ENCODE measurements at regions not wholly inside any gene's neighbourhood (a gene's known extent, or its start where the extent isn't known, plus 50 kb on each side); places are given as distances from the start of the nearest gene placed in this dataset.

DNA sequence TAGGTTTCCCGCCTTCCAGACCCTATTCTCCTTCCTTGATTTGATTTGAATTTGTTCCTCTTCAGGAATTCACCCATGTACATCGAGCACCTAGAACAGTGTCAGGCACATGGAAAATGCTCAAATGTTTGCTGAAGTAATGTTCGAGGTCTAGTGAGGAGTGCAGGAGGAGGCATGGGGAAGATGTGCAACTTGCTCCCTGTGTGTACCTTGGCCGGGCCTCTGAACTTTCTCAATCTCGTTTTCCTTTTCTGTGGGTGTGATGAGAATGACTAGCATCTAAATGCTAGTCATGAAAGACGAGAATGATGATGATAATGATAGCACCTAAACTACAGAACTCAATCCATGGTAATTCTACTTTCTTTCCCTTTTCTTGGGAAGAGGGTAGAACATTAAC is 279.1 kb upstream of the PLET1 start:
- Histone ChIP-seq H3K4me3 (ENCODE audit: low read depth in 1 of 3, low read length in 3 of 3) (no peak overlapping the region), H3K4me1 (ENCODE audit: control insufficient read depth in 4 of 4, insufficient read depth in 4 of 4, low read length in 3 of 4) (no peaks in the 10 kb centered on the region), H3K9ac (ENCODE audit: low read depth in 1 of 2, low read length in 2 of 2) (no peak overlapping the region), H3K9me3 (ENCODE audit: control insufficient read depth in 4 of 4, low read length in 3 of 4) (no peaks in the 10 kb centered on the region), H3K27me3 (ENCODE audit: control insufficient read depth in 4 of 4, insufficient read depth in 4 of 4, low read length in 3 of 4) (no peaks in the 10 kb centered on the region), H3K36me3 (ENCODE audit: control insufficient read depth in 4 of 4, insufficient read depth in 3 of 4, low read depth in 1 of 4, low read length in 3 of 4) (no peaks in the 10 kb centered on the region), H3K27ac (ENCODE audit: low read depth in 1 of 2, low read length in 2 of 2) (no peak overlapping the region)
- TF ChIP-seq, protein P1, sequence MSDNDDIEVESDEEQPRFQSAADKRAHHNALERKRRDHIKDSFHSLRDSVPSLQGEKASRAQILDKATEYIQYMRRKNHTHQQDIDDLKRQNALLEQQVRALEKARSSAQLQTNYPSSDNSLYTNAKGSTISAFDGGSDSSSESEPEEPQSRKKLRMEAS (IDR thresholded peaks at IDR 0.05): no peak
- TF ChIP-seq RAD21 (IDR thresholded peaks at IDR 0.05) (no peak), RXRA (IDR thresholded peaks at IDR 0.05) (no peak), YY1 (IDR thresholded peaks at IDR 0.05) (no peak), TAF1 (conservative IDR thresholded peaks at IDR 0.05) (no peak), HNF4G (IDR thresholded peaks at IDR 0.05) (no peak), HNF4A (conservative IDR thresholded peaks at IDR 0.05) (no peak), FOXA1 (IDR thresholded peaks at IDR 0.05) (no peak)
- TF ChIP-seq, protein P2, sequence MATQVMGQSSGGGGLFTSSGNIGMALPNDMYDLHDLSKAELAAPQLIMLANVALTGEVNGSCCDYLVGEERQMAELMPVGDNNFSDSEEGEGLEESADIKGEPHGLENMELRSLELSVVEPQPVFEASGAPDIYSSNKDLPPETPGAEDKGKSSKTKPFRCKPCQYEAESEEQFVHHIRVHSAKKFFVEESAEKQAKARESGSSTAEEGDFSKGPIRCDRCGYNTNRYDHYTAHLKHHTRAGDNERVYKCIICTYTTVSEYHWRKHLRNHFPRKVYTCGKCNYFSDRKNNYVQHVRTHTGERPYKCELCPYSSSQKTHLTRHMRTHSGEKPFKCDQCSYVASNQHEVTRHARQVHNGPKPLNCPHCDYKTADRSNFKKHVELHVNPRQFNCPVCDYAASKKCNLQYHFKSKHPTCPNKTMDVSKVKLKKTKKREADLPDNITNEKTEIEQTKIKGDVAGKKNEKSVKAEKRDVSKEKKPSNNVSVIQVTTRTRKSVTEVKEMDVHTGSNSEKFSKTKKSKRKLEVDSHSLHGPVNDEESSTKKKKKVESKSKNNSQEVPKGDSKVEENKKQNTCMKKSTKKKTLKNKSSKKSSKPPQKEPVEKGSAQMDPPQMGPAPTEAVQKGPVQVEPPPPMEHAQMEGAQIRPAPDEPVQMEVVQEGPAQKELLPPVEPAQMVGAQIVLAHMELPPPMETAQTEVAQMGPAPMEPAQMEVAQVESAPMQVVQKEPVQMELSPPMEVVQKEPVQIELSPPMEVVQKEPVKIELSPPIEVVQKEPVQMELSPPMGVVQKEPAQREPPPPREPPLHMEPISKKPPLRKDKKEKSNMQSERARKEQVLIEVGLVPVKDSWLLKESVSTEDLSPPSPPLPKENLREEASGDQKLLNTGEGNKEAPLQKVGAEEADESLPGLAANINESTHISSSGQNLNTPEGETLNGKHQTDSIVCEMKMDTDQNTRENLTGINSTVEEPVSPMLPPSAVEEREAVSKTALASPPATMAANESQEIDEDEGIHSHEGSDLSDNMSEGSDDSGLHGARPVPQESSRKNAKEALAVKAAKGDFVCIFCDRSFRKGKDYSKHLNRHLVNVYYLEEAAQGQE (IDR thresholded peaks at IDR 0.05): no peak
- TF ChIP-seq, protein P3, sequence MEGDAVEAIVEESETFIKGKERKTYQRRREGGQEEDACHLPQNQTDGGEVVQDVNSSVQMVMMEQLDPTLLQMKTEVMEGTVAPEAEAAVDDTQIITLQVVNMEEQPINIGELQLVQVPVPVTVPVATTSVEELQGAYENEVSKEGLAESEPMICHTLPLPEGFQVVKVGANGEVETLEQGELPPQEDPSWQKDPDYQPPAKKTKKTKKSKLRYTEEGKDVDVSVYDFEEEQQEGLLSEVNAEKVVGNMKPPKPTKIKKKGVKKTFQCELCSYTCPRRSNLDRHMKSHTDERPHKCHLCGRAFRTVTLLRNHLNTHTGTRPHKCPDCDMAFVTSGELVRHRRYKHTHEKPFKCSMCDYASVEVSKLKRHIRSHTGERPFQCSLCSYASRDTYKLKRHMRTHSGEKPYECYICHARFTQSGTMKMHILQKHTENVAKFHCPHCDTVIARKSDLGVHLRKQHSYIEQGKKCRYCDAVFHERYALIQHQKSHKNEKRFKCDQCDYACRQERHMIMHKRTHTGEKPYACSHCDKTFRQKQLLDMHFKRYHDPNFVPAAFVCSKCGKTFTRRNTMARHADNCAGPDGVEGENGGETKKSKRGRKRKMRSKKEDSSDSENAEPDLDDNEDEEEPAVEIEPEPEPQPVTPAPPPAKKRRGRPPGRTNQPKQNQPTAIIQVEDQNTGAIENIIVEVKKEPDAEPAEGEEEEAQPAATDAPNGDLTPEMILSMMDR (IDR thresholded peaks at IDR 0.05; ENCODE audit: low read depth, low read length, missing input control): no peak
- TF ChIP-seq, protein P4, sequence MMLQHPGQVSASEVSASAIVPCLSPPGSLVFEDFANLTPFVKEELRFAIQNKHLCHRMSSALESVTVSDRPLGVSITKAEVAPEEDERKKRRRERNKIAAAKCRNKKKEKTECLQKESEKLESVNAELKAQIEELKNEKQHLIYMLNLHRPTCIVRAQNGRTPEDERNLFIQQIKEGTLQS (IDR thresholded peaks at IDR 0.05): no peak
- no peak for DNase-seq (ENCODE audit: low spot score)
- 75% methylated on average over 6 of the region's 6 CpGs for WGBS

DNA sequence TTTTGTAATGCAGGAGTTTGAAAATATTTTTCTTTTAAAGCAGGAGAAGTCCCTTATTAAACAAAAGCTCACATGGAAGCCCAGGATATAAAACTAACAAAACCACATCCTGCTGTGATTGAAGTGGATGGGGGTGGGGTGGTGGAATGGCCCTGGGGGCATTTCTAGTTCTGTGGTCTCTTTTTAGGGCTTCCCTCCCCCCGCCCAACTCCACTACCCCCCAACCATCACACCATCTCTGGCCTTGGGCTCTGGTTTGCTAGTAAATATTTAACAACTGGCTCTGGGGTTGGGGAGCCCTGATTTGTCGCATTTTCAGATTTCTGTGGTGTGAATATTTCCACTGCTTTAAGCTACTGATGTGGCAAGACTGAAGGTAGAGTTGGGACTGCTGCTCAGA is 279.6 kb upstream of the PLET1 start:
- Histone ChIP-seq H3K27ac (ENCODE audit: low read depth in 1 of 2, low read length in 2 of 2) (no peak overlapping the region), H3K4me3 (ENCODE audit: low read depth in 1 of 3, low read length in 3 of 3) (no peak overlapping the region), H3K27me3 (ENCODE audit: control insufficient read depth in 4 of 4, insufficient read depth in 4 of 4, low read length in 3 of 4) (no peaks in the 10 kb centered on the region), H3K9ac (ENCODE audit: low read depth in 1 of 2, low read length in 2 of 2) (no peak overlapping the region), H3K4me1 (ENCODE audit: control insufficient read depth in 4 of 4, insufficient read depth in 4 of 4, low read length in 3 of 4) (no peaks in the 10 kb centered on the region), H3K36me3 (ENCODE audit: control insufficient read depth in 4 of 4, insufficient read depth in 3 of 4, low read depth in 1 of 4, low read length in 3 of 4) (no peaks in the 10 kb centered on the region), H3K9me3 (ENCODE audit: control insufficient read depth in 4 of 4, low read length in 3 of 4) (no peaks in the 10 kb centered on the region)
- 73% methylated on average over 2 of the region's 2 CpGs for WGBS
- no peak for DNase-seq (ENCODE audit: low spot score)
- no peak for TF ChIP-seq FOXA1 (IDR thresholded peaks at IDR 0.05)
- TF ChIP-seq, protein P1 (IDR thresholded peaks at IDR 0.05): no peak
- TF ChIP-seq JUND (IDR thresholded peaks at IDR 0.05): no peak
- TF ChIP-seq, protein P4 (IDR thresholded peaks at IDR 0.05): no peak
- TF ChIP-seq RXRA (IDR thresholded peaks at IDR 0.05): no peak
- no peak for TF ChIP-seq TAF1 (conservative IDR thresholded peaks at IDR 0.05)
- TF ChIP-seq HNF4G (IDR thresholded peaks at IDR 0.05): no peak
- TF ChIP-seq, protein P3 (IDR thresholded peaks at IDR 0.05; ENCODE audit: low read depth, low read length, missing input control): no peak
- no peak for TF ChIP-seq FOXA2 (IDR thresholded peaks at IDR 0.05)
- TF ChIP-seq GABPA (IDR thresholded peaks at IDR 0.05 in 1 of 2, conservative IDR thresholded peaks at IDR 0.05 in 1 of 2): no peak
- TF ChIP-seq NR2F2 (IDR thresholded peaks at IDR 0.05): no peak
- no peak for TF ChIP-seq RAD21 (IDR thresholded peaks at IDR 0.05)
- TF ChIP-seq YY1 (IDR thresholded peaks at IDR 0.05): no peak
- no peak for TF ChIP-seq HNF4A (conservative IDR thresholded peaks at IDR 0.05)
- TF ChIP-seq, protein P5, sequence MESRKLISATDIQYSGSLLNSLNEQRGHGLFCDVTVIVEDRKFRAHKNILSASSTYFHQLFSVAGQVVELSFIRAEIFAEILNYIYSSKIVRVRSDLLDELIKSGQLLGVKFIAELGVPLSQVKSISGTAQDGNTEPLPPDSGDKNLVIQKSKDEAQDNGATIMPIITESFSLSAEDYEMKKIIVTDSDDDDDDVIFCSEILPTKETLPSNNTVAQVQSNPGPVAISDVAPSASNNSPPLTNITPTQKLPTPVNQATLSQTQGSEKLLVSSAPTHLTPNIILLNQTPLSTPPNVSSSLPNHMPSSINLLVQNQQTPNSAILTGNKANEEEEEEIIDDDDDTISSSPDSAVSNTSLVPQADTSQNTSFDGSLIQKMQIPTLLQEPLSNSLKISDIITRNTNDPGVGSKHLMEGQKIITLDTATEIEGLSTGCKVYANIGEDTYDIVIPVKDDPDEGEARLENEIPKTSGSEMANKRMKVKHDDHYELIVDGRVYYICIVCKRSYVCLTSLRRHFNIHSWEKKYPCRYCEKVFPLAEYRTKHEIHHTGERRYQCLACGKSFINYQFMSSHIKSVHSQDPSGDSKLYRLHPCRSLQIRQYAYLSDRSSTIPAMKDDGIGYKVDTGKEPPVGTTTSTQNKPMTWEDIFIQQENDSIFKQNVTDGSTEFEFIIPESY (IDR thresholded peaks at IDR 0.05): no peak
- TF ChIP-seq, protein P2 (IDR thresholded peaks at IDR 0.05): no peak
- no peak for TF ChIP-seq SP1 (IDR thresholded peaks at IDR 0.05)

Data from liver (tissue), 8 donors.